ENCODE measurements at regions not wholly inside any gene's neighbourhood (a gene's known extent, or its start where the extent isn't known, plus 50 kb on each side); places are given as distances from the start of the nearest gene placed in this dataset.

DNA sequence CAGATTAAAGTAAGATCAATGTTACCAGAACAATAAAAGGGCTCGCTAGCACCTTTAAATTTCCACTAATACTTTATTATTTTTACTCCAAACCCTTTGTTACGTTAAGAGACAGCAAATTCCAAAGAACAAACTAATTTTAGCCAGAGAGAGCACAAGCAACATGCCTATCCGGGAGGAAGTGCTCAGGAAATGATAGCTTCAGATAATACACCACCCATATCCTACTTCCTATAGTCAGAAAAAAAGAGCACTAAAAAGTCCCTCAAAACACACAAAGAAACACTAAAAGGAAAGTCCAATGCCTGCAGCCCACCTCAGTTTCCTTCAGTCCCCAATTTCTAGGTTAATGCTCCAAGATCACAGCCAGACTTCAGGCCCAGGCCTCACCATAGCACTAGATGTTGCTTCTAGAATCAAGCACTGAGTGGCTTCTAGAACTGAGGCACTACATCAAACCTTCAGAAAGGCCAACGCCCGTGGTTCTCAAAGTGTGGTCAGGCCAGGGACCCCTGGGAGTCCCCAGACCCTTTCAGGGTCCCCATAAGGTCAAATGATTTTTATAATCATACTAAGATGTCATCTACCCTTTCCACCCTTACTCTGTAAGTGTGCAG is 142.6 kb downstream of the PSMG1 start:
- no peaks in the 10 kb centered on the region for H3K79me1 ChIP-seq (ENCODE audit: low read depth in 1 of 2, low read length in 2 of 2)
- H3K23ac ChIP-seq (ENCODE audit: low read depth, low read length): no peak overlapping the region
- WGBS, 2 experiments (ENCODE audit: extremely low coverage in 2 of 2, insufficient read length in 1 of 2): no CpG with 5 or more reads among the region's 5 CpGs
- H2AK9ac ChIP-seq (replicated peaks; ENCODE audit: low read depth, low read length, poor library complexity): no peak overlapping the region
- no peaks in the 10 kb centered on the region for H3K9me3 ChIP-seq (ENCODE audit: control insufficient read depth, insufficient read depth, low read length)
- H3K4me1 ChIP-seq (ENCODE audit: control insufficient read depth, insufficient read depth, low read length): peaks cover 2% of the 10 kb centered on the region; the same call in 1 of the 2 replicates
- no peak overlapping the region for H3K27ac ChIP-seq (ENCODE audit: insufficient read depth, low read length)
- H2AK5ac ChIP-seq (ENCODE audit: low read depth, low read length): no peak overlapping the region
- intact Hi-C loops (cut with micrococcal nuclease): no loop called here
- in situ Hi-C loops (cut with MboI; ENCODE audit: low sequenced_read_pairs): no loop called here
- no peak overlapping the region for H3K9ac ChIP-seq (ENCODE audit: low read depth, low read length)
- no peak for ATAC-seq (ENCODE audit: low read depth)
- no peak overlapping the region for H3K56ac ChIP-seq (ENCODE audit: extremely low read depth, insufficient read depth, low read length)
- no peak overlapping the region for H2BK5ac ChIP-seq (ENCODE audit: low read depth, low read length, poor library complexity, severe bottlenecking)
- dilution Hi-C loops (cut with HindIII; ENCODE audit: low sequenced_read_pairs, unreplicated experiment): no loop called here
- no peak overlapping the region for H2BK120ac ChIP-seq (ENCODE audit: low read depth, low read length)
- BruUV-seq (replicated peaks): no TSS peak
- H4K20me1 ChIP-seq (ENCODE audit: insufficient read depth, low read length): no peaks in the 10 kb centered on the region
- H3K14ac ChIP-seq (replicated peaks; ENCODE audit: low read depth, low read length): no peak overlapping the region
- no peaks in the 10 kb centered on the region for H3K27me3 ChIP-seq (ENCODE audit: control insufficient read depth, insufficient read depth, low read length)
- no peak for TF ChIP-seq MAFK (IDR thresholded peaks at IDR 0.05; ENCODE audit: low read depth, low read length)
- TF ChIP-seq, protein P1, sequence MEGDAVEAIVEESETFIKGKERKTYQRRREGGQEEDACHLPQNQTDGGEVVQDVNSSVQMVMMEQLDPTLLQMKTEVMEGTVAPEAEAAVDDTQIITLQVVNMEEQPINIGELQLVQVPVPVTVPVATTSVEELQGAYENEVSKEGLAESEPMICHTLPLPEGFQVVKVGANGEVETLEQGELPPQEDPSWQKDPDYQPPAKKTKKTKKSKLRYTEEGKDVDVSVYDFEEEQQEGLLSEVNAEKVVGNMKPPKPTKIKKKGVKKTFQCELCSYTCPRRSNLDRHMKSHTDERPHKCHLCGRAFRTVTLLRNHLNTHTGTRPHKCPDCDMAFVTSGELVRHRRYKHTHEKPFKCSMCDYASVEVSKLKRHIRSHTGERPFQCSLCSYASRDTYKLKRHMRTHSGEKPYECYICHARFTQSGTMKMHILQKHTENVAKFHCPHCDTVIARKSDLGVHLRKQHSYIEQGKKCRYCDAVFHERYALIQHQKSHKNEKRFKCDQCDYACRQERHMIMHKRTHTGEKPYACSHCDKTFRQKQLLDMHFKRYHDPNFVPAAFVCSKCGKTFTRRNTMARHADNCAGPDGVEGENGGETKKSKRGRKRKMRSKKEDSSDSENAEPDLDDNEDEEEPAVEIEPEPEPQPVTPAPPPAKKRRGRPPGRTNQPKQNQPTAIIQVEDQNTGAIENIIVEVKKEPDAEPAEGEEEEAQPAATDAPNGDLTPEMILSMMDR (conservative IDR thresholded peaks at IDR 0.05; ENCODE audit: low read depth, low read length): no peak
- no peak for TF ChIP-seq ELK1 (IDR thresholded peaks at IDR 0.05; ENCODE audit: borderline replicate concordance, low read depth, low read length)
- TF ChIP-seq NFE2L2 (IDR thresholded peaks at IDR 0.05; ENCODE audit: low read depth, low read length): no peak
- no peak for TF ChIP-seq BHLHE40 (IDR thresholded peaks at IDR 0.05; ENCODE audit: low read depth, low read length)
- TF ChIP-seq MAZ (IDR thresholded peaks at IDR 0.05; ENCODE audit: borderline replicate concordance, low read depth, low read length): no peak
- TF ChIP-seq SMC3 (IDR thresholded peaks at IDR 0.05; ENCODE audit: low read depth, low read length): no peak
- TF ChIP-seq POLR2A (IDR thresholded peaks at IDR 0.05; ENCODE audit: low read depth, low read length): no peak
- no peak for TF ChIP-seq CHD1 (IDR thresholded peaks at IDR 0.05; ENCODE audit: low read depth, low read length)
- TF ChIP-seq FOS (IDR thresholded peaks at IDR 0.05; ENCODE audit: low read depth, low read length): no peak
- no peak for TF ChIP-seq RCOR1 (IDR thresholded peaks at IDR 0.05; ENCODE audit: insufficient replicate concordance, low read length)
- no peak for TF ChIP-seq USF2 (IDR thresholded peaks at IDR 0.05; ENCODE audit: low read depth, low read length)
- TF ChIP-seq RAD21 (IDR thresholded peaks at IDR 0.05; ENCODE audit: low read length): no peak
- TF ChIP-seq RFX5 (IDR thresholded peaks at IDR 0.05; ENCODE audit: low read depth, low read length): no peak
- no peak for DNase-seq
- ChIA-PET CTCF (interaction anchor here (1.0 kb wide), 1 partner anchor 8 kb away, joined by 4 read pairs; no protein-coding TSS in a partner anchor), POLR2A (ENCODE audit: unreplicated experiment) (interaction anchor here (0.5 kb wide), 1 partner anchor 19 kb away, joined by 3 read pairs; no protein-coding TSS in a partner anchor)
- H3K4ac ChIP-seq (ENCODE audit: low read depth, low read length): no peak overlapping the region
- H3K4me3 ChIP-seq (ENCODE audit: insufficient read depth, low read depth, low read length): no peak overlapping the region
- no peak overlapping the region for H2AFZ ChIP-seq (replicated peaks; ENCODE audit: low read length, poor library complexity)
- H3K36me3 ChIP-seq (ENCODE audit: control insufficient read depth, insufficient read depth, low read length): no peaks in the 10 kb centered on the region
- H3K9me1 ChIP-seq (ENCODE audit: insufficient read depth, low read length): no peaks in the 10 kb centered on the region
- no peak overlapping the region; the same call in 1 of the 2 replicates for H2BK20ac ChIP-seq (ENCODE audit: low read depth, low read length)
- H2BK15ac ChIP-seq (ENCODE audit: low read depth, low read length): no peak overlapping the region
- no peak overlapping the region for H4K5ac ChIP-seq (ENCODE audit: low read depth, low read length)
- no peak overlapping the region for H4K91ac ChIP-seq (ENCODE audit: insufficient read depth, low read depth, low read length)
- H3K4me2 ChIP-seq (ENCODE audit: low read depth, low read length): no peak overlapping the region
- H3K18ac ChIP-seq (ENCODE audit: low read depth, low read length): no peak overlapping the region
- no peak overlapping the region for H4K8ac ChIP-seq (ENCODE audit: low read depth in 2 of 2, low read length in 2 of 2)
